SK-N-SH (cell line): ENCODE measurements at regions not wholly inside any gene's neighbourhood (a gene's known extent, or its start where the extent isn't known, plus 50 kb on each side); places are given as distances from the start of the nearest gene placed in this dataset.

Experiments
- EP300 ChIP-seq, 2 experiments: IDR thresholded peaks; 2 replicates each; pipeline versions ENCODE4 v1.4.0 to v1.6.1; 2012; ENCODE audit warnings: borderline replicate concordance in 1 of 2, low read depth in 1 of 2, low read length in 1 of 2
- EZH2phosphoT487 ChIP-seq: fragments of 200-600 bp; sonication (generic); IDR thresholded peaks from 2 replicates; pipeline ENCODE4 v1.6.1; 2017; ENCODE audit warnings: low read depth, mixed run types, mild to moderate bottlenecking, antibody characterized with exemption, moderate library complexity, borderline replicate concordance
- JUND ChIP-seq: IDR thresholded peaks from 2 replicates; pipeline ENCODE4 v1.4.0; 2012
- MXI1 ChIP-seq: IDR thresholded peaks from 2 replicates; pipeline ENCODE4 v1.6.1; 2012; ENCODE audit warnings: mild to moderate bottlenecking, low read depth, low read length, improper control_type of control experiment
- POLR2AphosphoS5 ChIP-seq: IDR thresholded peaks from 2 replicates; pipeline ENCODE4 v1.6.1; 2012; ENCODE audit warnings: low read depth, low read length
- RAD21 ChIP-seq: IDR thresholded peaks from 2 replicates; pipeline ENCODE4 v1.6.1; 2012; ENCODE audit warnings: mild to moderate bottlenecking, low read length
- RFX5 ChIP-seq: IDR thresholded peaks from 2 replicates; pipeline ENCODE4 v1.6.1; 2012; ENCODE audit warnings: mild to moderate bottlenecking, improper control_type of control experiment, low read length
- SIN3A ChIP-seq: IDR thresholded peaks from 2 replicates; pipeline ENCODE4 v1.6.1; 2012; ENCODE audit warnings: low read depth, mild to moderate bottlenecking, low read length, moderate library complexity, borderline replicate concordance
- TAF1 ChIP-seq: IDR thresholded peaks from 2 replicates; pipeline ENCODE4 v1.6.1; 2012; ENCODE audit warnings: low read depth, mild to moderate bottlenecking, low read length, moderate library complexity, borderline replicate concordance
- USF2 ChIP-seq: fragments of 150-350 bp; IDR thresholded peaks from 2 replicates; pipeline ENCODE4 v1.6.1; 2017; ENCODE audit warnings: antibody characterized with exemption, low read length, low read depth, borderline replicate concordance
- YY1 ChIP-seq: IDR thresholded peaks from 2 replicates; pipeline ENCODE4 v1.4.0; 2012; ENCODE audit warnings: low read depth, mild to moderate bottlenecking
- TF ChIP-seq, protein P1 (sequence below): fragments of 200-600 bp; sonication (generic); IDR thresholded peaks from 2 replicates; pipeline ENCODE4 v1.6.1; 2017; ENCODE audit warnings: antibody characterized with exemption, mild to moderate bottlenecking, moderate library complexity
- TF ChIP-seq, protein P2 (sequence below): IDR thresholded peaks from 2 replicates; pipeline ENCODE4 v1.6.1; 2012; ENCODE audit warnings: mild to moderate bottlenecking, low read depth, low read length, moderate library complexity

- TF ChIP-seq RAD21, result no peak
- TF ChIP-seq USF2, result no peak
- no peak for TF ChIP-seq EZH2phosphoT487
- no peak for TF ChIP-seq EP300 (IDR thresholded peaks at IDR 0.05; ENCODE audit: borderline replicate concordance in 1 of 2, low read depth in 1 of 2, low read length in 1 of 2)
- TF ChIP-seq, protein P1, sequence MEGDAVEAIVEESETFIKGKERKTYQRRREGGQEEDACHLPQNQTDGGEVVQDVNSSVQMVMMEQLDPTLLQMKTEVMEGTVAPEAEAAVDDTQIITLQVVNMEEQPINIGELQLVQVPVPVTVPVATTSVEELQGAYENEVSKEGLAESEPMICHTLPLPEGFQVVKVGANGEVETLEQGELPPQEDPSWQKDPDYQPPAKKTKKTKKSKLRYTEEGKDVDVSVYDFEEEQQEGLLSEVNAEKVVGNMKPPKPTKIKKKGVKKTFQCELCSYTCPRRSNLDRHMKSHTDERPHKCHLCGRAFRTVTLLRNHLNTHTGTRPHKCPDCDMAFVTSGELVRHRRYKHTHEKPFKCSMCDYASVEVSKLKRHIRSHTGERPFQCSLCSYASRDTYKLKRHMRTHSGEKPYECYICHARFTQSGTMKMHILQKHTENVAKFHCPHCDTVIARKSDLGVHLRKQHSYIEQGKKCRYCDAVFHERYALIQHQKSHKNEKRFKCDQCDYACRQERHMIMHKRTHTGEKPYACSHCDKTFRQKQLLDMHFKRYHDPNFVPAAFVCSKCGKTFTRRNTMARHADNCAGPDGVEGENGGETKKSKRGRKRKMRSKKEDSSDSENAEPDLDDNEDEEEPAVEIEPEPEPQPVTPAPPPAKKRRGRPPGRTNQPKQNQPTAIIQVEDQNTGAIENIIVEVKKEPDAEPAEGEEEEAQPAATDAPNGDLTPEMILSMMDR, result no peak
- TF ChIP-seq YY1, result no peak
- TF ChIP-seq RFX5, result no peak
- no peak for TF ChIP-seq POLR2AphosphoS5
- no peak for TF ChIP-seq JUND
- no peak for TF ChIP-seq MXI1
- no peak for TF ChIP-seq TAF1
- TF ChIP-seq, protein P2, sequence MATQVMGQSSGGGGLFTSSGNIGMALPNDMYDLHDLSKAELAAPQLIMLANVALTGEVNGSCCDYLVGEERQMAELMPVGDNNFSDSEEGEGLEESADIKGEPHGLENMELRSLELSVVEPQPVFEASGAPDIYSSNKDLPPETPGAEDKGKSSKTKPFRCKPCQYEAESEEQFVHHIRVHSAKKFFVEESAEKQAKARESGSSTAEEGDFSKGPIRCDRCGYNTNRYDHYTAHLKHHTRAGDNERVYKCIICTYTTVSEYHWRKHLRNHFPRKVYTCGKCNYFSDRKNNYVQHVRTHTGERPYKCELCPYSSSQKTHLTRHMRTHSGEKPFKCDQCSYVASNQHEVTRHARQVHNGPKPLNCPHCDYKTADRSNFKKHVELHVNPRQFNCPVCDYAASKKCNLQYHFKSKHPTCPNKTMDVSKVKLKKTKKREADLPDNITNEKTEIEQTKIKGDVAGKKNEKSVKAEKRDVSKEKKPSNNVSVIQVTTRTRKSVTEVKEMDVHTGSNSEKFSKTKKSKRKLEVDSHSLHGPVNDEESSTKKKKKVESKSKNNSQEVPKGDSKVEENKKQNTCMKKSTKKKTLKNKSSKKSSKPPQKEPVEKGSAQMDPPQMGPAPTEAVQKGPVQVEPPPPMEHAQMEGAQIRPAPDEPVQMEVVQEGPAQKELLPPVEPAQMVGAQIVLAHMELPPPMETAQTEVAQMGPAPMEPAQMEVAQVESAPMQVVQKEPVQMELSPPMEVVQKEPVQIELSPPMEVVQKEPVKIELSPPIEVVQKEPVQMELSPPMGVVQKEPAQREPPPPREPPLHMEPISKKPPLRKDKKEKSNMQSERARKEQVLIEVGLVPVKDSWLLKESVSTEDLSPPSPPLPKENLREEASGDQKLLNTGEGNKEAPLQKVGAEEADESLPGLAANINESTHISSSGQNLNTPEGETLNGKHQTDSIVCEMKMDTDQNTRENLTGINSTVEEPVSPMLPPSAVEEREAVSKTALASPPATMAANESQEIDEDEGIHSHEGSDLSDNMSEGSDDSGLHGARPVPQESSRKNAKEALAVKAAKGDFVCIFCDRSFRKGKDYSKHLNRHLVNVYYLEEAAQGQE, result no peak
- TF ChIP-seq SIN3A, result no peak
Observed at GRCh38 chr5:3904584-3904983, 309.0 kb downstream of the IRX1 start.
